ENCODE measurements at regions not wholly inside any gene's neighbourhood (a gene's known extent, or its start where the extent isn't known, plus 50 kb on each side); places are given as distances from the start of the nearest gene placed in this dataset.

DNA sequence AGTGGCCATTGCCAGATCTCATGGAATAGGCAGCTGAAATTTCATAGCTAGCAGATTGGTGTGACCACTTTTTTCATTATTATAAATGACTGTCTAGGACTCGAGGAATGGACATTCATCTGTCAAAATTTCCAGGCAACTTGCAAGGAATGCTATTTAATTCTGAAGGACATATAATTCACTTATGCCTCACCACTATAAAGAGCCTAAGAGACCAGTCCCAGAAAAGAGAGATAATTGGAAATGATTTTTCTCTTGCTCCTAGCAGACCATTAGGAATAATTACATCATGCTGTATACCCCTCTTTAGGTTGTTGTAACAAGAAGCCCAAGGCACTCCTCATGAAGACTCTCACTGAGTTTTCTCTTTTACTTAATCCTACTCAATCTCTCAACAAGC lies 557.4 kb upstream of the RAB6C start:
- Histone ChIP-seq H3K27ac (ENCODE audit: low read depth in 1 of 2, low read length in 2 of 2) (no peak overlapping the region), H3K9ac (ENCODE audit: low read depth in 1 of 2, low read length in 2 of 2) (no peak overlapping the region), H3K36me3 (ENCODE audit: control insufficient read depth in 4 of 4, insufficient read depth in 3 of 4, low read depth in 1 of 4, low read length in 3 of 4) (no peaks in the 10 kb centered on the region), H3K4me1 (ENCODE audit: control insufficient read depth in 4 of 4, insufficient read depth in 4 of 4, low read length in 3 of 4) (no peaks in the 10 kb centered on the region), H3K4me3 (ENCODE audit: low read depth in 1 of 3, low read length in 3 of 3) (no peak overlapping the region), H3K9me3 (ENCODE audit: control insufficient read depth in 4 of 4, low read length in 3 of 4) (no peaks in the 10 kb centered on the region), H3K27me3 (ENCODE audit: control insufficient read depth in 4 of 4, insufficient read depth in 4 of 4, low read length in 3 of 4) (no peaks in the 10 kb centered on the region)
- WGBS: 45% methylated on average over 1 of the region's 1 CpG
- no peak for TF ChIP-seq GABPA (IDR thresholded peaks at IDR 0.05 in 1 of 2, conservative IDR thresholded peaks at IDR 0.05 in 1 of 2)
- TF ChIP-seq, protein P1, sequence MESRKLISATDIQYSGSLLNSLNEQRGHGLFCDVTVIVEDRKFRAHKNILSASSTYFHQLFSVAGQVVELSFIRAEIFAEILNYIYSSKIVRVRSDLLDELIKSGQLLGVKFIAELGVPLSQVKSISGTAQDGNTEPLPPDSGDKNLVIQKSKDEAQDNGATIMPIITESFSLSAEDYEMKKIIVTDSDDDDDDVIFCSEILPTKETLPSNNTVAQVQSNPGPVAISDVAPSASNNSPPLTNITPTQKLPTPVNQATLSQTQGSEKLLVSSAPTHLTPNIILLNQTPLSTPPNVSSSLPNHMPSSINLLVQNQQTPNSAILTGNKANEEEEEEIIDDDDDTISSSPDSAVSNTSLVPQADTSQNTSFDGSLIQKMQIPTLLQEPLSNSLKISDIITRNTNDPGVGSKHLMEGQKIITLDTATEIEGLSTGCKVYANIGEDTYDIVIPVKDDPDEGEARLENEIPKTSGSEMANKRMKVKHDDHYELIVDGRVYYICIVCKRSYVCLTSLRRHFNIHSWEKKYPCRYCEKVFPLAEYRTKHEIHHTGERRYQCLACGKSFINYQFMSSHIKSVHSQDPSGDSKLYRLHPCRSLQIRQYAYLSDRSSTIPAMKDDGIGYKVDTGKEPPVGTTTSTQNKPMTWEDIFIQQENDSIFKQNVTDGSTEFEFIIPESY (IDR thresholded peaks at IDR 0.05): no peak
- TF ChIP-seq, protein P2, sequence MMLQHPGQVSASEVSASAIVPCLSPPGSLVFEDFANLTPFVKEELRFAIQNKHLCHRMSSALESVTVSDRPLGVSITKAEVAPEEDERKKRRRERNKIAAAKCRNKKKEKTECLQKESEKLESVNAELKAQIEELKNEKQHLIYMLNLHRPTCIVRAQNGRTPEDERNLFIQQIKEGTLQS (IDR thresholded peaks at IDR 0.05): no peak
- TF ChIP-seq RXRA (IDR thresholded peaks at IDR 0.05): no peak
- TF ChIP-seq FOXA2 (IDR thresholded peaks at IDR 0.05): no peak
- TF ChIP-seq, protein P3, sequence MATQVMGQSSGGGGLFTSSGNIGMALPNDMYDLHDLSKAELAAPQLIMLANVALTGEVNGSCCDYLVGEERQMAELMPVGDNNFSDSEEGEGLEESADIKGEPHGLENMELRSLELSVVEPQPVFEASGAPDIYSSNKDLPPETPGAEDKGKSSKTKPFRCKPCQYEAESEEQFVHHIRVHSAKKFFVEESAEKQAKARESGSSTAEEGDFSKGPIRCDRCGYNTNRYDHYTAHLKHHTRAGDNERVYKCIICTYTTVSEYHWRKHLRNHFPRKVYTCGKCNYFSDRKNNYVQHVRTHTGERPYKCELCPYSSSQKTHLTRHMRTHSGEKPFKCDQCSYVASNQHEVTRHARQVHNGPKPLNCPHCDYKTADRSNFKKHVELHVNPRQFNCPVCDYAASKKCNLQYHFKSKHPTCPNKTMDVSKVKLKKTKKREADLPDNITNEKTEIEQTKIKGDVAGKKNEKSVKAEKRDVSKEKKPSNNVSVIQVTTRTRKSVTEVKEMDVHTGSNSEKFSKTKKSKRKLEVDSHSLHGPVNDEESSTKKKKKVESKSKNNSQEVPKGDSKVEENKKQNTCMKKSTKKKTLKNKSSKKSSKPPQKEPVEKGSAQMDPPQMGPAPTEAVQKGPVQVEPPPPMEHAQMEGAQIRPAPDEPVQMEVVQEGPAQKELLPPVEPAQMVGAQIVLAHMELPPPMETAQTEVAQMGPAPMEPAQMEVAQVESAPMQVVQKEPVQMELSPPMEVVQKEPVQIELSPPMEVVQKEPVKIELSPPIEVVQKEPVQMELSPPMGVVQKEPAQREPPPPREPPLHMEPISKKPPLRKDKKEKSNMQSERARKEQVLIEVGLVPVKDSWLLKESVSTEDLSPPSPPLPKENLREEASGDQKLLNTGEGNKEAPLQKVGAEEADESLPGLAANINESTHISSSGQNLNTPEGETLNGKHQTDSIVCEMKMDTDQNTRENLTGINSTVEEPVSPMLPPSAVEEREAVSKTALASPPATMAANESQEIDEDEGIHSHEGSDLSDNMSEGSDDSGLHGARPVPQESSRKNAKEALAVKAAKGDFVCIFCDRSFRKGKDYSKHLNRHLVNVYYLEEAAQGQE (IDR thresholded peaks at IDR 0.05): no peak
- TF ChIP-seq YY1 (IDR thresholded peaks at IDR 0.05): no peak
- TF ChIP-seq HNF4G (IDR thresholded peaks at IDR 0.05): no peak
- TF ChIP-seq RAD21 (IDR thresholded peaks at IDR 0.05): no peak
- no peak for TF ChIP-seq NR2F2 (IDR thresholded peaks at IDR 0.05)
- no peak for TF ChIP-seq SP1 (IDR thresholded peaks at IDR 0.05)
- DNase-seq (ENCODE audit: low spot score): no peak

DNA sequence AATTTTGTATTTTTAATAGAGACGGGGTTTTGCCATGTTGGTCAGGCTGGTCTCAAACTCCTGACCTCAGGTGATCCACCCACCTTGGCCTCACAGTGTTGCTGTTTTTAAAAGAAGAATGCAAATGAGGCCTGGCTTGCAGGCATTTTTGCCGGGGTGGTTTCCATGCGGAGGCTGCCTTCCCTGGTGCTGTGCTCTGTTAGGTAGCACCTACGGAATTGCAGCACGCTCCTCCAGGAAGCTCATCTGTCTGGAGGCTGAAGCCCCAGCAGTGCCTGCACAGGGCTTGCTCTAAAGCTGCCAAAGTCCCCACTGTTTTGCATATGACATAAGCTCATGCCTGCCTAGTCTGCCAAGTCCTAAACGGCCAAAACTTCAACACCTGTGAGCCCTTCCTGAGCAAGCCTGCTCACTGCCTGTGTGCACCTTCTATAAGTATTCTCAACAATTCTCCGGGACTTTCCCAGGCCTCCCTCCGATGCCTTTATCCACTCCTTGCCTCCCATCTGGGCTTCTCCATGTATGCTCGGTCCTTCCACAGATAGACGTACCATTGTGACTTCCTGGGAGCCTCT lies 551.3 kb upstream of the RAB6C start:
- H3K36me3 ChIP-seq (ENCODE audit: control insufficient read depth in 4 of 4, insufficient read depth in 3 of 4, low read depth in 1 of 4, low read length in 3 of 4): no peaks in the 10 kb centered on the region
- H3K9ac ChIP-seq (ENCODE audit: low read depth in 1 of 2, low read length in 2 of 2): no peak overlapping the region
- H3K4me1 ChIP-seq (ENCODE audit: control insufficient read depth in 4 of 4, insufficient read depth in 4 of 4, low read length in 3 of 4): no peaks in the 10 kb centered on the region
- H3K27me3 ChIP-seq (ENCODE audit: control insufficient read depth in 4 of 4, insufficient read depth in 4 of 4, low read length in 3 of 4): no peaks in the 10 kb centered on the region
- no peak overlapping the region for H3K4me3 ChIP-seq (ENCODE audit: low read depth in 1 of 3, low read length in 3 of 3)
- WGBS: 81% methylated on average over 10 of the region's 10 CpGs
- no peak for TF ChIP-seq HNF4G (IDR thresholded peaks at IDR 0.05)
- no peak for TF ChIP-seq HNF4A (conservative IDR thresholded peaks at IDR 0.05)
- no peak for TF ChIP-seq EGR1 (IDR thresholded peaks at IDR 0.05; ENCODE audit: low read depth in 2 of 2)
- TF ChIP-seq YY1 (IDR thresholded peaks at IDR 0.05): no peak
- no peak for TF ChIP-seq JUND (IDR thresholded peaks at IDR 0.05)
- no peak for TF ChIP-seq RXRA (IDR thresholded peaks at IDR 0.05)
- TF ChIP-seq, protein P4, sequence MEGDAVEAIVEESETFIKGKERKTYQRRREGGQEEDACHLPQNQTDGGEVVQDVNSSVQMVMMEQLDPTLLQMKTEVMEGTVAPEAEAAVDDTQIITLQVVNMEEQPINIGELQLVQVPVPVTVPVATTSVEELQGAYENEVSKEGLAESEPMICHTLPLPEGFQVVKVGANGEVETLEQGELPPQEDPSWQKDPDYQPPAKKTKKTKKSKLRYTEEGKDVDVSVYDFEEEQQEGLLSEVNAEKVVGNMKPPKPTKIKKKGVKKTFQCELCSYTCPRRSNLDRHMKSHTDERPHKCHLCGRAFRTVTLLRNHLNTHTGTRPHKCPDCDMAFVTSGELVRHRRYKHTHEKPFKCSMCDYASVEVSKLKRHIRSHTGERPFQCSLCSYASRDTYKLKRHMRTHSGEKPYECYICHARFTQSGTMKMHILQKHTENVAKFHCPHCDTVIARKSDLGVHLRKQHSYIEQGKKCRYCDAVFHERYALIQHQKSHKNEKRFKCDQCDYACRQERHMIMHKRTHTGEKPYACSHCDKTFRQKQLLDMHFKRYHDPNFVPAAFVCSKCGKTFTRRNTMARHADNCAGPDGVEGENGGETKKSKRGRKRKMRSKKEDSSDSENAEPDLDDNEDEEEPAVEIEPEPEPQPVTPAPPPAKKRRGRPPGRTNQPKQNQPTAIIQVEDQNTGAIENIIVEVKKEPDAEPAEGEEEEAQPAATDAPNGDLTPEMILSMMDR (IDR thresholded peaks at IDR 0.05; ENCODE audit: low read depth, low read length, missing input control): no peak
- no peak for TF ChIP-seq GABPA (IDR thresholded peaks at IDR 0.05 in 1 of 2, conservative IDR thresholded peaks at IDR 0.05 in 1 of 2)
- TF ChIP-seq FOXA2 (IDR thresholded peaks at IDR 0.05): no peak
- no peak for TF ChIP-seq RAD21 (IDR thresholded peaks at IDR 0.05)
- TF ChIP-seq SP1 (IDR thresholded peaks at IDR 0.05): no peak
- TF ChIP-seq, protein P5, sequence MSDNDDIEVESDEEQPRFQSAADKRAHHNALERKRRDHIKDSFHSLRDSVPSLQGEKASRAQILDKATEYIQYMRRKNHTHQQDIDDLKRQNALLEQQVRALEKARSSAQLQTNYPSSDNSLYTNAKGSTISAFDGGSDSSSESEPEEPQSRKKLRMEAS (IDR thresholded peaks at IDR 0.05): no peak
- TF ChIP-seq, protein P3 (IDR thresholded peaks at IDR 0.05): no peak
- TF ChIP-seq NR2F2 (IDR thresholded peaks at IDR 0.05): no peak
- TF ChIP-seq, protein P1 (IDR thresholded peaks at IDR 0.05): no peak
- TF ChIP-seq, protein P2 (IDR thresholded peaks at IDR 0.05): no peak
- no peak for TF ChIP-seq FOXA1 (IDR thresholded peaks at IDR 0.05)
- H3K27ac ChIP-seq (ENCODE audit: low read depth in 1 of 2, low read length in 2 of 2): no peak overlapping the region
- H3K9me3 ChIP-seq (ENCODE audit: control insufficient read depth in 4 of 4, low read length in 3 of 4): no peaks in the 10 kb centered on the region
- DNase-seq (ENCODE audit: low spot score): no peak

Data from liver (tissue), 8 donors.